Mucosa of rectum (tissue), 2 donors: ENCODE measurements at regions not wholly inside any gene's neighbourhood (a gene's known extent, or its start where the extent isn't known, plus 50 kb on each side); places are given as distances from the start of the nearest gene placed in this dataset.

ENCODE experiments used
- H3K27ac ChIP-seq, 2 donors: one replicate each; pipeline ENCODE4 v1.7.0; 2013; ENCODE audit warnings: inconsistent platforms in 2 of 2, low read depth in 2 of 2, low read length in 2 of 2
- H3K27me3 ChIP-seq, 2 donors: one replicate each; pipeline ENCODE4 v1.7.0; 2013; ENCODE audit warnings: low read length in 2 of 2; ENCODE audit not compliant: control insufficient read depth in 2 of 2, insufficient read depth in 2 of 2
- H3K36me3 ChIP-seq, 2 donors: one replicate each; pipeline ENCODE4 v1.7.0; 2013; ENCODE audit warnings: low read length in 2 of 2; ENCODE audit not compliant: control insufficient read depth in 2 of 2, insufficient read depth in 2 of 2
- H3K4me1 ChIP-seq, 2 donors: one replicate each; pipeline ENCODE4 v1.7.0; 2013; ENCODE audit warnings: low read length in 2 of 2, mild to moderate bottlenecking in 1 of 2; ENCODE audit not compliant: control insufficient read depth in 2 of 2, insufficient read depth in 2 of 2
- H3K4me3 ChIP-seq, 2 donors: one replicate each; pipeline ENCODE4 v1.7.0; 2013; ENCODE audit warnings: low read length in 2 of 2
- H3K9ac ChIP-seq, 2 donors: one replicate each; pipeline ENCODE4 v1.7.0; 2013; ENCODE audit warnings: low read length in 2 of 2, low read depth in 1 of 2, mild to moderate bottlenecking in 1 of 2
- H3K9me3 ChIP-seq, 2 donors: one replicate each; pipeline ENCODE4 v1.7.0; 2013; ENCODE audit warnings: low read length in 2 of 2; ENCODE audit not compliant: control insufficient read depth in 2 of 2
- donor health status: healthy.
- donor health status: Normal muscosa, but diverticular disease.

- no peaks in the 10 kb centered on the region for H3K27me3 ChIP-seq
- H3K4me3 ChIP-seq: peak overlapping the region in 1 of 2 donors; percentile 22
- no peaks in the 10 kb centered on the region for H3K9me3 ChIP-seq
- no peaks in the 10 kb centered on the region for H3K36me3 ChIP-seq
- H3K9ac ChIP-seq: peak overlapping the region in 1 of 2 donors; percentile 3
- peak overlapping the region; percentile 34 to 64 for H3K27ac ChIP-seq
- peaks cover 11 to 15% of the 10 kb centered on the region in 2 donors for H3K4me1 ChIP-seq
Measured at GRCh38 chr6:43990627-43991619, 136.3 kb downstream of the MRPL14 start.

DNA sequence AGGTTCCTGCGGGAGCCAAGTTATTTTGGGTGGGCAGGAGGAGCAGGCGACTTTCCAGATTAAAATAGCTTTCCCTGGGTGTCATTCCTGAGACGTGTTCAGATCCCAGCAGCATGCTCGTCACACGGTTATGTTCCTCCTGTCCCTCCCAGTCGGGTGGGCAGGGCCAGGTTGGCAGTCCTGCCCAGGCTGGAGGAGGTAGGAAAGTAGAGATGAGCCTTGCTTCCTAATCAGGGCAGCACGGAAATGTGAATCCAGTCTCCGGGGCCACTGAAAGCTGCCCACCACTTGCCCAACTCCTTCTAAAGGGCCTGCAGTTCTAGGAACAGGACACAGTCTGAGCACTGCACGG lies 137.0 kb downstream of the MRPL14 start:
- peaks cover 11 to 15% of the 10 kb centered on the region in 2 donors for H3K4me1 ChIP-seq
- no peaks in the 10 kb centered on the region for H3K36me3 ChIP-seq

DNA sequence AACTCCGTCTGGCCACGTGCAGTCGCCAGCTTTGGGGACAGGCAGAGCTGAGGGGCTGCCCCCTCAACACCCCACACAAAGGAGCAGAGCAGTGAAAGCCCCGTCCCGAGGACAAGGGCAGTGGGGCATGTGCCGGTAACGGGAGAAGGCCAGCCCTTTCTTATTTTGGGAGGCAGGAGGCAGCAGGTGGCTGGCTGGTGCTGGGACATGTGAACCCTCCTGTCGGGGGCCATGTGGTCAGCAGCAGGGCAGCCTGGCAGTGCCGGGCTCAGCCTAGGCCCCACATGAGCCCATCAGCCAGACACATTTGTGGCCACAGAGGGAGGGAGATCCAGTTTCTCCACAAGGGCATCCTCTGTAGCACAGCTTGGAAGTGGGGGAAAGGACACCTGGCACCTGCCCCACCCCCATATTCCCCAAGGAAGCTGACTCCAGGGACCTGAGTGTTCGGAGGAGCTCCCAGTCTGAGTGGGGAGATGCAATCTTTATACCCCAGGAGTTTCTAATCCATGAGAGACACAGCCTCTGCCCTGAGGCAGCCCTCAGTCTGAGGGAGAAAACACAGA lies 137.6 kb downstream of the MRPL14 start:
- H3K36me3 ChIP-seq: no peaks in the 10 kb centered on the region
- no peaks in the 10 kb centered on the region for H3K9me3 ChIP-seq
- H3K27ac ChIP-seq: peak overlapping the region in 1 of 2 donors; percentile 64
- H3K4me1 ChIP-seq: peaks cover 11 to 15% of the 10 kb centered on the region in 2 donors
- no peak overlapping the region for H3K4me3 ChIP-seq
- H3K9ac ChIP-seq: no peak overlapping the region
- no peaks in the 10 kb centered on the region for H3K27me3 ChIP-seq

More for the DNA sequence above, 137.0 kb downstream of the MRPL14 start:
- Histone ChIP-seq H3K27me3 (no peaks in the 10 kb centered on the region), H3K9ac (peak overlapping the region in 1 of 2 donors; percentile 3), H3K9me3 (no peaks in the 10 kb centered on the region), H3K27ac (peak overlapping the region; percentile 34 to 64), H3K4me3 (no peak overlapping the region)

DNA sequence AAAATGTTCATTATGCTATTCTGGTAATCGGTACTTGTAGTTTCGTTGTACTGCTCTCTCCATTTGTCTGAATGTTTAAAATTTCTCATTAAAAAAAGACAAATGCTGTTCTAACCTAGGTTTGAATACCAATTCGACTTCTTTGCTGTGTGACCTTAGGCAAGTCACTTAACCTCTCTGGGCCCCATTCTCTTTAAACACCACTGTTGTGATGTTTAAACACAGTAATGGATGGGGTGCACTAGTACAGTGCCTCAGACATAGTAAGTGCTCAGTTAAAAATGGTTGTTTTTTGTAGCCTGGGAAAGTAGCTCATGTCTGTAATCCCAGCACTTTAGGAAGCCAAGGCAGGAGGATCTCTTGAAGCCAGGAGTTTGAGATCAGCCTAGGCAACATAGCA lies 138.5 kb downstream of the MRPL14 start:
- no peak overlapping the region for H3K4me3 ChIP-seq
- H3K9ac ChIP-seq: no peak overlapping the region
- H3K9me3 ChIP-seq: no peaks in the 10 kb centered on the region
- H3K4me1 ChIP-seq: peaks cover 11 to 15% of the 10 kb centered on the region in 2 donors
- H3K36me3 ChIP-seq: no peaks in the 10 kb centered on the region
- no peaks in the 10 kb centered on the region for H3K27me3 ChIP-seq
- no peak overlapping the region for H3K27ac ChIP-seq

DNA sequence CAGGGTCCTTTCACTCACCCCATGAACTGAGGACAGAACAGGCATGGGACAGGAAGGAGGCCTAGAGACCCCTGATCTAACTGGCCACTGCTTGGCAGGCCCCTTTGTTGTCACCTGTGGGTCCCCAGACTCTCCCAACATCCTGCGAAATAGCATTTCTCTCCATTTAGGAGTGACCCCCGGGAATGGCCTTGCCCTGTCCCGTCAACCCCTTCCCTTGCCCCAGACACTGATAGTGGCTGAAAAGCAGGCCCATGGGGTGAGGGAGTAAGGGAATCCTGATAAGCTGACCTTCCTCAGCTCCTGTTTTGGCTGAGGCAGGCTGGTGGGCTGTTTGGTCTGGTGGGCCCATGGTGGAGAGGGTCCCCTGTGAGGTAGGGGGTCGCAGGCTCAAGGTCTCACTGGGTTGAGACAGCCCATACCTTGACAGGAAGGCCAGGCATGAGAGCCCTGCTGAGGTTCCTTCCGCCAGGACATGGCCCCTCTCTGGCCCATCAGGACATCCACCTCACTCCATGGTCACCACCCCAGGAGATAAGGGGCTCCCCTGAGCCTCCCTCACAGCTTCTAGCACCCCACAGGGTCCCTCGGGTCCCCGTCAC lies 139.3 kb downstream of the MRPL14 start:
- Histone ChIP-seq H3K9me3 (no peaks in the 10 kb centered on the region), H3K27me3 (no peaks in the 10 kb centered on the region), H3K9ac (no peak overlapping the region), H3K4me3 (no peak overlapping the region), H3K27ac (no peak overlapping the region), H3K4me1 (peaks cover 11 to 15% of the 10 kb centered on the region in 2 donors), H3K36me3 (no peaks in the 10 kb centered on the region)

- Histone ChIP-seq H3K9ac (no peak overlapping the region), H3K27me3 (no peaks in the 10 kb centered on the region), H3K4me1 (peaks cover 11 to 14% of the 10 kb centered on the region in 2 donors), H3K4me3 (no peak overlapping the region), H3K27ac (no peak overlapping the region), H3K36me3 (no peaks in the 10 kb centered on the region), H3K9me3 (no peaks in the 10 kb centered on the region)
Measured at GRCh38 chr6:43986177-43986825, 141.0 kb downstream of the MRPL14 start.

DNA sequence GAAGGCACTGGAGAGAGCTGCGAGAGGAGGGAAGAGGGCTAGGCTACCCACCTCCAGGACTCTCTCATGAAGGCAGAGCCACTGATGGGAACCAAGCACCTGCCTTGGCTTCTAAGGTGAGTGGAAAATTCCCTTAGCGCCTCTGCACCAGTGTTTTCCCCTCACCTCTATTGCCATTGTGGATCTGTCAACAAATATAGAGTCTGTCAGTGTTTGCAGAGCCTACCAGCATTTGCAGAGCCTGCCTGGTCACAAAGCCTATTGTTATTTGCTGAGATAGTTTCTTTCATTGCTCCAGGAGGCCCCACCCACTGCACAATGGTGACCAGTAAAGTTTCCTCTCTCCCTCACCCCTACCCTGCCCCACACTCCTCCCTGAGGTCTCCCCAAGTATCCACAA lies 141.9 kb downstream of the MRPL14 start:
- Histone ChIP-seq H3K27me3 (no peaks in the 10 kb centered on the region), H3K36me3 (no peaks in the 10 kb centered on the region), H3K4me3 (no peak overlapping the region), H3K9ac (no peak overlapping the region), H3K27ac (no peak overlapping the region), H3K4me1 (peaks cover 2 to 4% of the 10 kb centered on the region in 2 donors), H3K9me3 (no peaks in the 10 kb centered on the region)

DNA sequence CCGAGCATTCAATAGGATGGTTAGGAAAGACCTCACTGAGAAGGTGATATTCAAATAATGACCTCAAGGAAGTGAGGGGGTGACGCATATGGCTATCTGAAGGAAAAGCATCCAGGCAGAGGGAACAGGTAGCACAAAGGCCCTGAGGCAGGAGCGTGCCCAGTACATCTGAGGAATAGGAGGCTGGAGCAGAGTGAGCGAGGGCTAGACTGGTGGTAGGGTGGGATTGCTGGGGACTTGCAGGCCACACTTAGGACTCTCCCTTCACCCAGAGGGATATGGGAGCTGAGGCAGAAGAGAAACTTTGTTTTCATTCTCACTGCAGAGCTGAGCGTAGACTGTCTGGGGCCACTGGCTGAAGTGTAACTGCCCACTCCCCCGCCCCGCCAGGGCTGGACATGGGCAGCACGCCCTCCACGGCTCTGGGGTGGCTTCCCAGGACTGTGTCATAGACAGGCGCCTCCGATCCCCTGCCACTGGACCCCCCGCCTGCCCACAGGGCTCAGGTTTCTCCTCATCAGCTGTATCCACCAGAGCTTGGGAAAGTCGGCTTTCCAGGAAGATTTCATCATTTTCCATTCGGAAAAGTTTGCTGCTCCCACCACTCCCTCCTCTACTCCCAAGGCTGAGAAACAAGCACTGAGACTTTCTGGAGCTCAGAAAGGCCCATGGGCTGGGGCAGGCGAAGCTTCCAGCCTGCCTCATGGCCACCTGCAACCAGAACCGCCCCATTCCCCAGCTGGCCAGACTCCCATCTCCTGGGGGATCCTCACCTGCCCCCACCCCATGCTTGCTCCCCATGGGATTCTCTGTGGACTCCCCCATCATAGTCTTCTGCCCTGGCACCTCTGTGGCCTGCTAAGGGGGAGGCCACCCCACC lies 142.6 kb downstream of the MRPL14 start:
- H3K36me3 ChIP-seq: no peaks in the 10 kb centered on the region
- no peak overlapping the region for H3K9ac ChIP-seq
- H3K9me3 ChIP-seq: no peaks in the 10 kb centered on the region
- H3K27me3 ChIP-seq: no peaks in the 10 kb centered on the region
- H3K4me1 ChIP-seq: no peaks in the 10 kb centered on the region
- H3K27ac ChIP-seq: no peak overlapping the region
- H3K4me3 ChIP-seq: no peak overlapping the region

DNA sequence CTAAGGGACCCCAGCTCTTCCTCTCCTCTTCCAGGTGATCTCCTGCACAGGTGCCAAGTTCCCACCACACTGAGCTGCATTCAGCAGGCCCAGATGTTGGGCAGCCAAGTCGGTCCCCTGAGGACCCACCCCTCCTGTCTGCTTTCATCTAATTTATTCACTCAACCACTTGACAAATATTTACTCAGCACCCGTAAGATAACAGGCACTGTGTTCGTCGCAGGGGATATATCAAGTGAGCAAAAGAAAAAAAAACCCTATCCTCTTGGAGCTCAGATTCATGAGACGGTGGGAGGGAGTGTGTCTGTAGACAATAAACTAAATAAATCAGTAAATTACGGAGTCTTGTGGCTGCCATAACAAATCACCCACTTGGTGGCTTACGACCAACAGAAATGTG lies 143.6 kb downstream of the MRPL14 start:
- Histone ChIP-seq H3K36me3 (no peaks in the 10 kb centered on the region), H3K4me3 (no peak overlapping the region), H3K27ac (no peak overlapping the region), H3K27me3 (no peaks in the 10 kb centered on the region), H3K9me3 (no peaks in the 10 kb centered on the region), H3K9ac (no peak overlapping the region), H3K4me1 (no peaks in the 10 kb centered on the region)
